ENCODE measurements at regions not wholly inside any gene's neighbourhood (a gene's known extent, or its start where the extent isn't known, plus 50 kb on each side); places are given as distances from the start of the nearest gene placed in this dataset.

- no peak for DNase-seq (ENCODE audit: low read depth)
- H3K4me3 ChIP-seq (replicated peaks; ENCODE audit: low read depth, low read length): no peak overlapping the region
- no peak for TF ChIP-seq CTCF (IDR thresholded peaks at IDR 0.05; ENCODE audit: low read length, missing control alignments)
These were observed 251.2 kb upstream of the NOX3 start for GRCh38 chr6:155706806-155707205.

- TF ChIP-seq CTCF (IDR thresholded peaks at IDR 0.05; ENCODE audit: low read length, missing control alignments): no peak
- H3K4me3 ChIP-seq (replicated peaks; ENCODE audit: low read depth, low read length): no peak overlapping the region
These were observed 250.7 kb upstream of the NOX3 start for GRCh38 chr6:155706341-155706740.

DNA sequence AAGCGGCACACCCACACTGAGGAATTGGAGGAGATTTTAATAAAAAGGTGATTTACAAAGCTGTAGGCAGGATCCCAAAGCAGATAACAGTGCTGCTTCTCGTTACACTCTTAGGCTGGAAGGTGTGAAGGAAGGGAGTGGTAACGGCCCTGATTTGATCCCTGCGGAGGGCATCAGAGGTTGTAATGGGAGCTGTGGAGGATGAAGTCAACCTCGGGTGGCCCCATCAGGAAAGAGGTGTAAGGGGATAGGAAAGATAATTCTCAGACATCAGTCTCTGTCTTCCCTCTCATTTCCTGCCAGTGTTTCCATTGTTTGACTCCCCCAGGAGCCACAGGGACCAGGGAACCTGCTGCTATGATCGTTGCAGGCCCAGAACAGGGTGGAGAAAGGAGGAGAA lies 245.7 kb upstream of the NOX3 start:
- no peak overlapping the region for H3K4me3 ChIP-seq (replicated peaks; ENCODE audit: low read depth, low read length)
- TF ChIP-seq CTCF (IDR thresholded peaks at IDR 0.05; ENCODE audit: low read length, missing control alignments): no peak
- DNase-seq (ENCODE audit: low read depth): no peak

More at GRCh38 chr6:155706341-155706740, 250.7 kb upstream of the NOX3 start:
- DNase-seq (ENCODE audit: low read depth): peak; percentile 24

- H3K4me3 ChIP-seq (replicated peaks; ENCODE audit: low read depth, low read length): no peak overlapping the region
- DNase-seq (ENCODE audit: low read depth): no peak
- TF ChIP-seq CTCF (IDR thresholded peaks at IDR 0.05; ENCODE audit: low read length, missing control alignments): no peak
These were observed 239.9 kb upstream of the NOX3 start for GRCh38 chr6:155695495-155695894.

- DNase-seq (ENCODE audit: low read depth): no peak
- no peak for TF ChIP-seq CTCF (IDR thresholded peaks at IDR 0.05; ENCODE audit: low read length, missing control alignments)
- no peak overlapping the region for H3K4me3 ChIP-seq (replicated peaks; ENCODE audit: low read depth, low read length)
These were observed 238.8 kb upstream of the NOX3 start for GRCh38 chr6:155694419-155694790.

DNA sequence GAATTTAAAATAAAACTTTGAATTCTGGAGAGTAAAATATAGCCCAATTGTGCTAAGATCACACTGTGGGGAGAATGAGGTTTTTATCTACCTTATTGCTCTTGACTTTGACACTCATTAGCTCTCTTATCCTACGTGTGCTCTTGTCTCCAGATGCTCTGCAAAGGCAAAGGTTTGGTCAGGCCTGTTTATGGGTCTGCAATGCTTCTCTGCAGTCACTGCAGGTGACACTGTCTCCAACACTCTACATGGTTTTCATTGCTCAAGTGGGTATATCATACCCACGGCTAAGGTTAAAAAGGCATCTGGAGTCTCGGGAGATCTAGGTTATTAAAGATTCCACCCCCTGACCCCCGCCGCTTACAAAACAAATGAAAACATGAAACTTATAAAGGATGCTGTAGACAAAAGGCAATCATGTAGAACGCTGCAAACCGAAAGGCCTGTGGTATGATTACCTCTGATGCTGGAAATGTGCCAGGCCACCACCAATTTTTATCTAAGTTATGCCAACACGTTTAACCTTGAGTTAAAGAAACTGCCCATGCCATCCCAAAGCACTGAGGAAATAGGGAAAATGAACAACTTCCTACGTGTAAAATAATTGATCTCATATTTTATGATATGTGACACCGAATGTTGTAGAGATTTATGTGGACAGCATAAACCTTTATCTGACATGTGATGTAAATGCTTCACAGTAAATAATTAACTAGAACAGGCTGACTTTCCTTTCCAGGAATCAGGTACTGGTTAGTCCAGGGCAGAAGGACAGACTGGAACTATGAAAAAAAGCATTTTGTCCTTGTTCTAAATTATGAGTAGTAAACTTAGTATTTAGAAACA lies 238.2 kb upstream of the NOX3 start:
- no peak for DNase-seq (ENCODE audit: low read depth)
- no peak overlapping the region for H3K4me3 ChIP-seq (replicated peaks; ENCODE audit: low read depth, low read length)
- no peak for TF ChIP-seq CTCF (IDR thresholded peaks at IDR 0.05; ENCODE audit: low read length, missing control alignments)

- no peak for TF ChIP-seq CTCF (IDR thresholded peaks at IDR 0.05; ENCODE audit: low read length, missing control alignments)
- no peak for DNase-seq (ENCODE audit: low read depth)
- H3K4me3 ChIP-seq (replicated peaks; ENCODE audit: low read depth, low read length): no peak overlapping the region
These were observed 235.2 kb upstream of the NOX3 start for GRCh38 chr6:155690820-155691219.
